NCI-H1092 treated with DMSO at 0.1 percent for 48 hours (cell line): ENCODE measurements at regions not wholly inside any gene's neighbourhood (a gene's known extent, or its start where the extent isn't known, plus 50 kb on each side); places are given as distances from the start of the nearest gene placed in this dataset.
"Not testable (repeated sequence)": the region's sequence is repeated elsewhere in the genome, so short reads cannot be mapped to it uniquely, and the experiment has no call there.

ENCODE experiments used
- DNase-seq: peaks from one replicate; lab custom pipeline; 2025; lab: John Stamatoyannopoulos, UW

DNA sequence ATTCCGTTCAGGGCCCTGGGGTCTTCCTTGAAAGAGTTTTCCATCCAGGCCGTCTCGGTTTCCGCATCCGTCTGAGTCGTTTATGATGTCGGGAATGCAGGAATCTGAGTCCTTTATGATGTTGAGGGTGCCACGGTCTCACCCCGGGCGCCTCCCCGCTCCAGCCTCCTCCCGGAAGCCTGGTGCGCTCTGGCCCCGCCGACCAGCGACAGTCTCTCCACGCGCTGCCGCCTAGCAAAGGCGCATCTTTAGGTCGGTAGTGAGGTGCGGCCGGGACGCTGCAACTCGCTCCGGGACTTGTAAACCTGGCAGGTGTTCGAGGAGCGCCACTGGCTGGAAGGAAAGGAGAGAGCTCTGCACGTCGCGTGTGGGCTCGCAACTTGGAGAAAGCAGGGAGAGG, 132.6 kb downstream of the FAM72C start:
- not testable (repeated sequence) for DNase-seq

DNA sequence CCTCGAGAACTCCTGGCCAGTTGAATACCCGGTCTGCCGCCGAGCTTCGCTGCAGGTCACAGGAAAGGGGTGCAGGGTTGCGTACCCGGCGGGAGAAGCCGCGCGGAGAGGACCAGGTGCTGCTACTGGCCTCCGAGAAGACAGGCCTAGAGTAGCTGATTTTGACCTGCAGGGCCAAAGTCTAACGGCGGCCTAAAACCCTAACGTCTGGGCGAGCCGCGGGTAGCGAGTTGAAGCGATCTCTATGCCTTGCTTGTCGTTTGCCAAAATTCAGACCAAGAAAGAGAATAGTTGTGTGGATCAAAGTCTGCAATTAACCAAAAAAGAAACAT, 133.2 kb downstream of the FAM72C start:
- DNase-seq, result not testable (repeated sequence)

DNA sequence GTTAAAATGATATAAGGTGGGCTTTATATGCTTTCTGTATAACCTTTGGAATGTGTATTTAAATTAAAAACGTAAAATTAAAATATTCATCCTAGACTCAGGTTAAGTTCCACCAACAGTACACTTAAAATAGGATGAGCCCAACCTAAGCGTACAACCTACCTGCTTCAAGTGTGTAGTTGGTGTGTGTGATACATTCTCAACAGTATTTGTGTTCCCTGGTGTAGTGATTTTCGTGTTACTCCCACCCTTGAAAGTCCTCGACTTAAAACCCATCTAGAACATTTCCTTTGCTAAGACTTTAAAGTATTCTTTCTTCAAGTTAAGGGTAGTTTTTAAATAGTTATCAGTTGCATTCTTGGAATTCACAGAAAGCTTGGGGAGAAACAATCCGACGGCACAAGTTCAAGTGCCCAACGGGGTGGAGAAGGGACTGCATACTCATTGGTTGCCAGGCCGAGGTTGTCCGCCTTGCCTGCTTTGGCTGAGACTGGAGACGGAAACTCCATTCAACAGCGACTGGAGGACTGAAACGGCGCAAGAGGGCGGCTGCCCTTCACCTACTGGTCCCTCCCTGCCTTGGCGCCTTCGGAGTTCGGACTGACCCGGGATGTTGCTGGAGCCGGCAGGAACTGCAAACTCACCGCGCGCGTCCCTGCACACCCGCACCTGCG, 133.7 kb downstream of the FAM72C start:
- not testable (repeated sequence) for DNase-seq

DNA sequence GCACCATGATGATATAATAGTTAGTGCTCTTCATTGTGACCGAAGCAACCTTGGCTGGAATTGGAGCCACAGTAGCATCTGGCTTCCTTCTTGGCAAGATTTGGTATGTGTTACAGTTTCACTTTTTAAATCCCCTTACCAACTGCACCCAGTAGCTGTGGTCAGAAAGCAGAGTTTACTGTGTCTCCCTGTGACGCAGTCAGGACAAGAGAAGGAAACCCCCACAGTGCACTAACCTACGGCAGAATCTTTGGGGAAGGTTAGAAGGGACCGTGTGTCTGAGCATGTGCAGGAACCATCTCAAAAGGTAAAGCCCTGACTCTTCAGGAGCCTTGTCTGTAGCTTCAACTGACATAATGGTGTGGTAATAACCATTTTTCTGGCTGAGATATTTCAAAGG, 138.4 kb downstream of the FAM72C start:
- DNase-seq, result not testable (repeated sequence)

DNA sequence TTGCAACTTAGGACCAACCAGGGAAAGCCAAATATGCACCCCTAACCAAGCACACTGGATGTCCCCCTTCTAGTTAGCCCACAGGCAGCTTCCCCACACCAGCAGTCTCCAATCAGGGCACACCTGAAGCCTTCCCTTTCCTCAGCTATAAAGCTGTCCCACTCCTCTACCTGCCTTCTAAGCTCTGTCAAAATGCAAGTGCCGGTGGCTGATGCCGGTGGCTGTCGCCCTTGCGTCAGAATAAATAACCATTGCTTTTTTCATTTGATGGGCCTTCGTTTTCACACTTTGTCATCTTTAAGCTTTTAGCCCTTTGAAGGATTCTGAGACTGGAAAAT, 139.4 kb downstream of the FAM72C start:
- not testable (repeated sequence) for DNase-seq

GRCh38 chr1:143831479-143832378, 140.1 kb downstream of the FAM72C start:
- DNase-seq, result not testable (repeated sequence)

DNA sequence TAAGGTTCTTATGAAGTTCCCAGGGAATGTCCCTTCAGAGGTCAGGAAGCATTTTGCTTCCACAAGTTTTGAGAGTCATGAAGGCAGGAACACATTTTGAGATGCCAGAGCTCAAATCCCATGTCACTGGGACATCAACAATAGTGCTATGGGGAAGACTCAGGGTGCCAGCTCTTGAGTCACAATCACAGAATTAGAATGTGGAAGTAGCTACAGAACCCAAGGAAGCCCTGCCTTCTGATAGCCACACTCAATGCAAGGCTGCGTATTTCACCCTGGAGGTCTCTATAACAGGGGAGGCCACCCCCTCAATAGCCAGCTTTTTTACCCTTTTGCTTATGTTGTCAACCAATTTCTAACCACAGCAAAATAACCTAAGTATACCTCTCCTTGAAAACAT, 145.6 kb downstream of the FAM72C start:
- DNase-seq, result not testable (repeated sequence)

DNA sequence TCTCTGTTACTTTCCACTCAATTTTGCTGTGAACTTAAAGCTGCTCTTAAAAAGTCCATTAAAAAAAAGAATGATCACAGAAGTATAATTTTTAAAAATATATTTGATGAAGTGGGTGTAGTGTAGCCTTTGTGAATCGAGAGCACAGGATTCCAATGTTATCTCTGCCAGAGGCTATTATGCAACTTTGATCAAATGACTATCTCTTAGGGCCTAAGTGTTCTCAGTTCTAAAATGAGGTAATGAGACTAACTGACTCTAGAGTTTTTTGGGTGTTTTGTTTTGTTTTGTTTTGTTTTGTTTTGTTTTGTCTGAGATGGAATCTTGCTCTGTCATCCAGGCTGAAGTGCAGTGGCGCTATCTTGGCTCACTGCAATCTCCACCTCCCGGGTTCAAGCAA, 147.5 kb downstream of the FAM72C start:
- DNase-seq, result not testable (repeated sequence)

DNA sequence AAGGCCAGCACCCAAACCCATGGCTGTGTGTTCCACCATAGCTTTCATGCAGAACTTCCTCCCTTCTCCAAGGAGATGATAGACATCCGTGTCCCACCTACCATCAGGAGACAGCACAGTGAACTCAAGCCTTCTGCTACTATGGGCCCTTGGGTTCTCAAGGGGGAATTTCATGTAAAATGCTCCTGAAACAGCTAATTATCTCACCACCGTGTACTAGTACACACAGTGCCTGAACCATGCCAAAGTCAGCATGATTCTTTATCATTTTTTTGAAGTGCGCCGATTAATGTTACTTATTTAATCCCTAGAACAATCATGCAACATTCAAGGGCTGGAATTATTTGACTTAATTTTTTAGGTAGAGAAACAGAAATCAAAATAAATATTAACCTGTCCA, 151.7 kb downstream of the FAM72C start:
- not testable (repeated sequence) for DNase-seq

GRCh38 chr1:143816369-143816768, 155.4 kb downstream of the FAM72C start:
- not testable (repeated sequence) for DNase-seq

DNA sequence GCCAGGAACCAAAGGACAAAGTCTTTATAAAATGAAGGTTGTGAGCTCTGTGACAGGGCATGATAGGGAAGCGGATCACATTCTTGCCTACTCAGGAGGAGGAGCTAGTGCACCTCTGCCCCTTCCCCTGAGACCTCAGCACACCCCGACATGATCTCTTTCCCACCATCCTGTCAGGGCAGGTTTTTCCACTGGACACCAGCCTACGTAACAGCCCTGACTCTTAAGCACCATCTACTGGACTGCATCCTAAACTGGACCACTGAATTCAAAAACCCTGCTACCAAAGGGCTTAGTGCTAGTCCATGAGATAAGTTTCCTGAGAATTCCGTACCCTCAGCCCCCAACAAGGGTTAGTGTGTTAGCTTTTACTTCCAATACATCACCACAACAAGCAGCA, 166.4 kb downstream of the FAM72C start:
- DNase-seq, result not testable (repeated sequence)

- DNase-seq, result not testable (repeated sequence)
Measured at GRCh38 chr1:143804707-143805356, 167.0 kb downstream of the FAM72C start.

- DNase-seq, result not testable (repeated sequence)
Measured at GRCh38 chr1:143803927-143804411, 167.8 kb downstream of the FAM72C start.

DNA sequence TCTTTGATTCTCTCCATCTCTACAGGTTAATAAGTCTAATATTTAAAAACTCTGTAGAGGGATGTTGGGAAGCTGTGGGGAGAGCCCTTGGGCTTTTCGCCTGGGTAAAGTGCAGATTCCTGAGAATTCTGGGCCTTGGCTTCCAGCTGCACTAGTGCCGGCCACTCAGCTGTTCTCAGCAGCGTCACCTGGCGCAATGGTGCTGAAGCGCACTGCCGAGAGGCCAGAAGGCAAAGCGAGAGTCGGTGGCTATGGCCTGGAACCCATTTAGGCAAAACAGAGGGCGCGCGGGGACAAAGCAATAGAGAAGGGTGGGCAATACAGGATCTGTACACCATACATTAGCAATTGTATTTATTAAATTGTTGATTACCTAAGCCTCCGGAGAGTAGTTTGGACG, 168.7 kb downstream of the FAM72C start:
- DNase-seq, result not testable (repeated sequence)

DNA sequence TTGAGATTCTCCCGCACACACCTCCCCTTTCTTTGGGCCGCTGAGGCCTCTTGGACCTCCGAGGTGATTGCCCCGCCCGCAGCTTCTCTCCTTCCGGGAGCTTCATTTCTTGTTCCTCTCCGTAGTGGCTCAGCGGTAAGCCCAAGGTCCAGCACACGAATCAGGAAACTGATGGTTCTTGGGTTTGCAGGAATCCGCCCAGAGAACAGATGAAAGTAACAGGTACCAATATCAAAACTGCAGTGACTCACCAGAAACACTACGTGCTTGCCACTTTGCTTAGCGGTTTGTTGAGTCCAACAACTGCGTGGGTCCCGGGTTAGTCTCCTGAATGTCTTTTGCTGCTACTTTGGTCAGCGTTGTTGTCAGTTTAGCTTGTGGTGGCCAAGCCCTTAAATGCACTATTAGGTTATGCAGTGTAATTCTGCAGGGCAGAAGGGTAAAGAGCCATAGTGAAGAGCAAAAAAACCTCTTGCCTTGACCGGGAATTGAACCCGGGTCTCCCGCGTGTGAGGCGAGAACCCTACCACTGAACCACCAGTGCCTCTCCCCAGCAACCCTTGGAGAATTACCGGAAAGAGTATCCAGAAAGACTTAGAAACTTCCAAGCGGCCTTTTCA, 172.1 kb downstream of the FAM72C start:
- DNase-seq, result not testable (repeated sequence)

DNA sequence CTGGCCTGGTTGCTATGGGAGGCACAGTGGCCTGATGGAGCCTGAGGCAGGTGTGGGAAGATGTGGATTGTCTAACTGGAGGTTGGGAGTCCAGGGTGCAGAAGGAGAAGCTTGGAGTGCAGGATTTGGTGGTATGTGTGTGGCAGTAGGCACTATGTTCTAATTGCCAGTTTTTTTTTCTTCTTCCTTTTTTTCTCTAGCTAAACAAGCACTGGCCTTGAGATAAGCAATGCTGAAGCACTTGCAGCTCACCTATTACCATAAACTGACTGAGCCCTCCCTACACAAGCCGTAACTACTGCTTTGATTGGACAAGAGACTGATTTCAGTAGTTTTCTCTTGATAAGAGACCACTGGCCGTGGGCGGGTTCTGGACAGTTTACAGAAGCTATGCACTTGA, 175.4 kb downstream of the FAM72C start:
- not testable (repeated sequence) for DNase-seq

GRCh38 chr1:143792047-143792937, 179.5 kb downstream of the FAM72C start:
- DNase-seq, result not testable (repeated sequence)

GRCh38 chr1:143786381-143786780, 185.4 kb downstream of the FAM72C start:
- not testable (repeated sequence) for DNase-seq

- not testable (repeated sequence) for DNase-seq
Measured at GRCh38 chr1:143785883-143786282, 185.9 kb downstream of the FAM72C start.

DNA sequence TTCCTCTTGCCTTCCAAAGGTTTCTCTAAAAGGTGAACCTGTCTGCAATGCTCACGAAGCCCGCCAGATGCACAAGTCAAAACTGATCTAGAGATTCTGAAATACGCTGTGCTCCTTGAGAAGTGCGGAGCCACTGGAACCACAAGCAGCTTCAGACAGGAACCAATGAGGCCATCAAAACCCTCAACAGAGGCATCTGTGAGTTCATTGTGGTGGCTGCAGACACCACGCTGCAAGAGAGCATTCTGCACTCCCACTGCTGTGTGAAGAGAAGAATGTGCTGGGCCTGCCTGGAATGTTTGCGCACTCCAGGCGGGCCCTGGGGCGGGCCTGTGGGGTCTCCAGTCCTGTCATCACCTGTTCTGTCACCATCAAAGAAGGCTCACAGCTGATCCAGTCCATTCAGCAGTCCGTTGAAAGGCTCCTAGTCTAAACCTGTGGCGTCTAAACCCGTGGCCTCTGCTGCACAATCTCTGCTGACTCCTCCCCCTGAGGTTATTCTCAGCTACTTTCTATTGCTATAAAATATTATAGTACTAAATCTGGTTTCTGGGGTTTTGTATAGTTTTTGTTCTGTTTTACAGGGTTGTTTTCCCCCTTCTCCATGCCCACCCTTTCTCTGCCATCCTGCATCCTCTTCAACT, 187.4 kb downstream of the FAM72C start:
- not testable (repeated sequence) for DNase-seq

- DNase-seq, result not testable (repeated sequence)
Measured at GRCh38 chr1:143778178-143778577, 193.6 kb downstream of the FAM72C start.
